Neuronal stem cell (in vitro differentiated cells): ENCODE measurements at regions not wholly inside any gene's neighbourhood (a gene's known extent, or its start where the extent isn't known, plus 50 kb on each side); places are given as distances from the start of the nearest gene placed in this dataset.

Experiments used
- DNase-seq: peaks from one replicate; pipeline ENCODE4 v3.0.0-alpha.2; 2013; ENCODE audit warnings: low spot score
- H2AFZ ChIP-seq: one replicate; pipeline ENCODE4 v1.6.1; 2013; ENCODE audit warnings: mild to moderate bottlenecking, low read length, inconsistent platforms
- H2AK5ac ChIP-seq: 2 replicates; pipeline ENCODE4 v1.6.1; 2013; ENCODE audit warnings: low read depth, mild to moderate bottlenecking, inconsistent platforms, low read length, moderate library complexity, mixed read lengths
- H2BK120ac ChIP-seq: 2 replicates; pipeline ENCODE4 v1.6.1; 2013; ENCODE audit warnings: low read depth, mild to moderate bottlenecking, inconsistent platforms, low read length, moderate library complexity, mixed read lengths
- H2BK12ac ChIP-seq: one replicate; pipeline ENCODE4 v1.6.1; 2013; ENCODE audit warnings: low read length, inconsistent platforms
- H2BK15ac ChIP-seq: 2 replicates; pipeline ENCODE4 v1.6.1; 2013; ENCODE audit warnings: mild to moderate bottlenecking, low read length, inconsistent platforms, mixed read lengths
- H2BK5ac ChIP-seq: one replicate; pipeline ENCODE4 v1.6.1; 2013; ENCODE audit warnings: inconsistent platforms, mild to moderate bottlenecking, low read length, moderate library complexity
- H3K14ac ChIP-seq: one replicate; pipeline ENCODE4 v1.6.1; 2013; ENCODE audit warnings: low read length, inconsistent platforms
- H3K18ac ChIP-seq: 2 replicates; pipeline ENCODE4 v1.6.1; 2013; ENCODE audit warnings: low read length, inconsistent platforms
- H3K23ac ChIP-seq: 2 replicates; pipeline ENCODE4 v1.6.1; 2013; ENCODE audit warnings: low read depth, mild to moderate bottlenecking, mixed read lengths, low read length, inconsistent platforms; ENCODE audit not compliant: poor library complexity
- H3K27ac ChIP-seq: replicated peaks from 3 replicates; pipeline ENCODE4 v1.5.1; 2013; ENCODE audit warnings: low read length, inconsistent platforms
- H3K27me3 ChIP-seq, 3 experiments: 2 replicates each; pipeline ENCODE4 v1.6.1; 2013; ENCODE audit warnings: low read length in 3 of 3, mild to moderate bottlenecking in 2 of 3, inconsistent platforms in 1 of 3, low read depth in 1 of 3, mixed read lengths in 1 of 3, moderate library complexity in 1 of 3; ENCODE audit not compliant: control insufficient read depth in 3 of 3, insufficient read depth in 3 of 3
- H3K36me3 ChIP-seq, 2 donors: replicated peaks in 1 of 2; 2 replicates each; pipeline ENCODE4 v1.6.1; 2013; ENCODE audit warnings: low read length in 2 of 2; ENCODE audit not compliant: control insufficient read depth in 2 of 2, insufficient read depth in 2 of 2
- H3K4ac ChIP-seq: 2 replicates; pipeline ENCODE4 v1.6.1; 2013; ENCODE audit warnings: inconsistent platforms, mild to moderate bottlenecking, low read length, moderate library complexity
- H3K4me1 ChIP-seq, 2 donors: 1 replicate in 1 of 2; 2 replicates in 1 of 2; pipeline ENCODE4 v1.6.1; 2013; ENCODE audit warnings: low read length in 2 of 2, low read depth in 1 of 2; ENCODE audit not compliant: control insufficient read depth in 2 of 2, insufficient read depth in 1 of 2
- H3K4me2 ChIP-seq: one replicate; pipeline ENCODE4 v1.6.1; 2013; ENCODE audit warnings: mild to moderate bottlenecking, low read length, inconsistent platforms; ENCODE audit not compliant: insufficient read depth, poor library complexity, severe bottlenecking
- H3K4me3 ChIP-seq, 2 donors: 2 replicates each; pipeline ENCODE4 v1.5.1; 2013; ENCODE audit warnings: low read length in 2 of 2, mild to moderate bottlenecking in 2 of 2, inconsistent platforms in 1 of 2, moderate library complexity in 1 of 2
- H3K79me1 ChIP-seq: one replicate; pipeline ENCODE4 v1.6.1; 2013; ENCODE audit warnings: low read depth, mild to moderate bottlenecking, inconsistent platforms, low read length, moderate library complexity
- H3K9ac ChIP-seq: one replicate; pipeline ENCODE4 v1.6.1; 2013; ENCODE audit warnings: mild to moderate bottlenecking, low read depth, low read length, inconsistent platforms; ENCODE audit not compliant: poor library complexity
- H3K9me3 ChIP-seq, 2 donors: replicated peaks in 1 of 2; 2 replicates each; pipeline versions ENCODE3 to v1.6.1; 2013; ENCODE audit warnings: low read length in 2 of 2, mild to moderate bottlenecking in 2 of 2, inconsistent platforms in 1 of 2, low read depth in 1 of 2, mixed read lengths in 1 of 2, moderate library complexity in 1 of 2; ENCODE audit not compliant: control insufficient read depth in 2 of 2, insufficient read depth in 1 of 2
- H4K8ac ChIP-seq: one replicate; pipeline ENCODE4 v1.6.1; 2013; ENCODE audit warnings: low read depth, mild to moderate bottlenecking, inconsistent platforms, low read length, moderate library complexity
- H4K91ac ChIP-seq: one replicate; pipeline ENCODE4 v1.6.1; 2013; ENCODE audit warnings: low read length, low read depth, mild to moderate bottlenecking, inconsistent platforms; ENCODE audit not compliant: poor library complexity
- WGBS, 2 donors: extraction: QIAGEN DNeasy Blood & Tissue Kit; methylation state at CpG; one replicate each; pipeline ENCODE4 v1.1.7; 2013; ENCODE audit warnings: missing lambda C conversion rate in 2 of 2, mixed read lengths in 1 of 2; ENCODE audit not compliant: insufficient read length in 2 of 2, insufficient replicate concordance in 1 of 2; ENCODE audit errors: extremely low coverage in 2 of 2; 5-methylcytosine and 5-hydroxymethylcytosine counted together

DNA sequence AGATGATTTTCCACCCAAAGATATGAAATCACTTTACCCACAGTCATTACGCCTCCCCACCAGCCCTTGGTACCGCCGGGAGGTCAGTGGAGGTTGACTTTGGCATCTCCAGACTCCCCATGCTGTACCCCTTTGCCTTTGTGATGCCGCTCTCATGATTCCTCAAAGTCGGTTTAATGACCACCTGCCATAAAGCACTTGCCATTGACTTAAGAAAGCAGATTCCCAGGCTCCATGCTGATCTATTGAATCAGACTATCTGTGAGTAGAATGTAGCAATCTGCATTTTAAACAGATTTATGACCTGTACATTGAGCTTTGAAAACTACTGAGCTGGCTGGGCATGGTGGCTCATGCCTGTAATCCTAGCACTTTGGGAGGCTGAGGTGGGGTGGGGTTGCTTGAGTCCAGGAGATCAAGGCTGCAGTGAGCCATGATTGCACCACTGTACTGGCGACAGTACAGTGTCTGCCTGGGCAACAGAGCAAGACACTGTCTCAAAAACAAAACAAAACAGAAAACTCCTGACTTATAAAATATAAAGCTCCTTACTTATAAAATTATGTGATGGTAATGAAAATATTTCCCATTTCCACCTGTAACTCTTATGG is 235.2 kb downstream of the KLF5 start:
- no peak overlapping the region for H2BK12ac ChIP-seq
- H2AK5ac ChIP-seq: no peak overlapping the region
- H3K27me3 ChIP-seq: no peaks in the 10 kb centered on the region
- no peak overlapping the region for H3K4me2 ChIP-seq
- H3K4ac ChIP-seq: no peak overlapping the region
- no peak overlapping the region for H2BK15ac ChIP-seq
- H3K4me1 ChIP-seq: no peaks in the 10 kb centered on the region
- H3K79me1 ChIP-seq: no peaks in the 10 kb centered on the region
- WGBS, 2 donors: no CpG with 5 or more reads among the region's 6 CpGs
- H4K91ac ChIP-seq: no peak overlapping the region
- no peak overlapping the region for H2BK120ac ChIP-seq
- H3K36me3 ChIP-seq: no peaks in the 10 kb centered on the region
- H3K18ac ChIP-seq: no peak overlapping the region
- H3K14ac ChIP-seq: no peak overlapping the region
- no peak overlapping the region for H4K8ac ChIP-seq
- H3K9me3 ChIP-seq: no peaks in the 10 kb centered on the region
- no peak overlapping the region for H2BK5ac ChIP-seq
- no peak overlapping the region for H3K4me3 ChIP-seq
- H3K23ac ChIP-seq: no peak overlapping the region
- H3K9ac ChIP-seq: no peak overlapping the region
- no peak overlapping the region for H3K27ac ChIP-seq
- no peak for DNase-seq
- no peak overlapping the region for H2AFZ ChIP-seq

DNA sequence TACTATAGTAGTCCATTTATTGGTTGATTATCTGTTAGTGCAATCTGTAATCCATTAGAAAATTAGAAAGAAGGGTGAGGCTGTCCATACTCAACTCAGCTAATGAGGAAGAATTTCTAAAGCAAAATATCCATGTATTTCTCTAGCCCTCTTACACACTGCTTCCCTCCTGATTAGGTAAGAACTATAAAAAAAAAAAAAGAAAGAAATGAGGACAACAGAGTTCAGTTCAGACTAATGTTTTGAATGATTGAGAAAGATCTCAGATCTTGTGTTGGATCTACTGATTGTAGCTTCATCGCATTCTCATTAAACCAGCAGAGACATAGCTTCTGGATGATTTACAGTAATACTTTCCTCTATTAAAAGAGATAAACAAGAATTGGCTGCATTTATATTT is 233.3 kb downstream of the KLF5 start:
- no peaks in the 10 kb centered on the region for H3K36me3 ChIP-seq
- no CpG with 5 or more reads among the region's 1 CpG for WGBS, 2 donors

DNA sequence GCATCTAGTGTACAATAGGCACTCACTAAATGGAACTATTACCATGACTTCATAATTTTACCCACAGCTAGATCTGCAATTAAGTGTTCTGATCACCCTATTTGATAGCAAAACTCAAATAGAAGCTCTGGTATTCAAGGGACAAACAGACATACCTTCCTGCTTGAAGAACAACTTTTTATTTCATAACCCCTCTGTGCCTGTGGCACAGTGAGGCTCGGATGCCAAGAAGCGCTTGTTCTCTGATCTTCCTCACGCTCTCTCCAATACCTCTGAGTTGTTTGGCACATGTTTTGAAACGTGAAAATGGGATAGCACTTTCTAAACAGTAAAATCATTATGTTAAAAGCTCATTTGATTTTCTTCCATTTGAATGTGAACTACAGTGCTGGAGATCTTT is 232.0 kb downstream of the KLF5 start:
- WGBS, 2 donors: no CpG with 5 or more reads among the region's 4 CpGs
- Histone ChIP-seq H2AFZ (no peak overlapping the region), H3K4me2 (no peak overlapping the region), H3K27ac (no peak overlapping the region), H3K23ac (no peak overlapping the region), H3K79me1 (no peaks in the 10 kb centered on the region), H2BK5ac (no peak overlapping the region), H3K4me1 (no peaks in the 10 kb centered on the region), H3K14ac (no peak overlapping the region), H2BK120ac (no peak overlapping the region), H3K27me3 (no peaks in the 10 kb centered on the region), H4K91ac (no peak overlapping the region), H3K9me3 (no peaks in the 10 kb centered on the region), H3K4me3 (no peak overlapping the region), H3K4ac (no peak overlapping the region), H3K9ac (no peak overlapping the region), H3K18ac (no peak overlapping the region), H2BK12ac (no peak overlapping the region), H2AK5ac (no peak overlapping the region), H2BK15ac (no peak overlapping the region), H3K36me3 (no peaks in the 10 kb centered on the region), H4K8ac (no peak overlapping the region)
- no peak for DNase-seq

More for the DNA sequence above, 233.3 kb downstream of the KLF5 start:
- Histone ChIP-seq H2BK12ac (no peak overlapping the region), H3K4me1 (no peaks in the 10 kb centered on the region), H3K9ac (no peak overlapping the region), H3K79me1 (no peaks in the 10 kb centered on the region), H3K23ac (no peak overlapping the region), H3K9me3 (no peaks in the 10 kb centered on the region), H4K91ac (no peak overlapping the region), H2BK120ac (no peak overlapping the region), H3K27ac (no peak overlapping the region), H3K27me3 (no peaks in the 10 kb centered on the region), H2BK5ac (no peak overlapping the region), H2BK15ac (no peak overlapping the region), H3K4me3 (no peak overlapping the region), H4K8ac (no peak overlapping the region), H3K4me2 (no peak overlapping the region), H3K14ac (no peak overlapping the region), H2AFZ (no peak overlapping the region), H3K4ac (no peak overlapping the region), H2AK5ac (no peak overlapping the region), H3K18ac (no peak overlapping the region)
- DNase-seq: no peak

DNA sequence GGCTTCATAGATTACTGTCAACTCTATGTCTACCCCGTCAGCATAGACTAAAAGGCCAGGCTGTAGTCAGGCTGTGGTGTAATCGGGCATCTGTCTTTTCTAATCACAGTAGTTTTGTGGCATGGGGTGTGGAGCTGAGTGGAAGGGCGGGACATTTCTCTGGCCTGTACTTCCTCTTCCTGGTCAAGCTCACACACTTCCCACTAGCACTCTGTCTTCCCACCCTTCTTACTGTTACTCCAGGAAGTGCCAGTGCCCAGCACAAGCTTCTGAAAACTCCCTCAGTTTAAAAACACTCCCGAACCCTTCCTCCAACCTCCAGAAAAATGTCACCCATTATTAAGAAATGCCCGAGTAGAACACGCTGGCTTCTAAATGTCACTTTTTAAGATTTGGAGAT is 229.8 kb downstream of the KLF5 start:
- Histone ChIP-seq H3K14ac (no peak overlapping the region), H3K27me3 (no peaks in the 10 kb centered on the region), H4K8ac (no peak overlapping the region), H2BK120ac (no peak overlapping the region), H3K4me2 (no peak overlapping the region), H2BK12ac (no peak overlapping the region), H3K23ac (no peak overlapping the region), H3K9me3 (no peaks in the 10 kb centered on the region), H3K18ac (no peak overlapping the region), H3K4me1 (no peaks in the 10 kb centered on the region), H2BK5ac (no peak overlapping the region), H2AFZ (no peak overlapping the region), H3K4me3 (no peak overlapping the region), H2BK15ac (no peak overlapping the region), H3K79me1 (no peaks in the 10 kb centered on the region), H3K4ac (no peak overlapping the region), H3K27ac (no peak overlapping the region), H3K9ac (no peak overlapping the region), H2AK5ac (no peak overlapping the region), H3K36me3 (no peaks in the 10 kb centered on the region), H4K91ac (no peak overlapping the region)
- no peak for DNase-seq
- WGBS, 2 donors: no CpG with 5 or more reads among the region's 6 CpGs
